Upper lobe of left lung (tissue), 6 donors: ENCODE measurements at regions not wholly inside any gene's neighbourhood (a gene's known extent, or its start where the extent isn't known, plus 50 kb on each side); places are given as distances from the start of the nearest gene placed in this dataset.
A peak's percentile ranks its signal among the peaks of the same experiment; 100 is the strongest.

ENCODE experiments used
- ATAC-seq, 2 donors: fragments of 200-7000 bp; cut with Tn5 transposase; one replicate each; pipeline ENCODE4 v1.9.1; 2022; ENCODE audit warnings: mild to moderate bottlenecking in 2 of 2, moderate library complexity in 2 of 2; ENCODE audit not compliant: low FRiP score in 2 of 2
- DNase-seq, 2 donors: peaks; one replicate each; pipeline ENCODE4 v3.0.0-alpha.2; 2019 to 2020
- H3K27ac ChIP-seq, 4 donors: fragments of 200-600 bp; sonication (generic); one replicate each; pipeline ENCODE4 v1.5.1; 2016 to 2019
- H3K27me3 ChIP-seq, 4 donors: fragments of 200-600 bp; sonication (generic); one replicate each; pipeline ENCODE4 v1.5.1; 2017 to 2019
- H3K36me3 ChIP-seq, 4 donors: fragments of 200-600 bp; sonication (generic); one replicate each; pipeline ENCODE4 v1.5.1; 2016 to 2019
- H3K4me1 ChIP-seq, 4 donors: fragments of 200-600 bp; sonication (generic); one replicate each; pipeline ENCODE4 v1.5.1; 2018 to 2019
- H3K4me3 ChIP-seq, 4 donors: fragments of 200-600 bp; sonication (generic); one replicate each; pipeline ENCODE4 v1.5.1; 2017 to 2019; ENCODE audit warnings: mild to moderate bottlenecking in 2 of 4, moderate library complexity in 1 of 4
- H3K9me3 ChIP-seq, 4 donors: fragments of 200-600 bp; sonication (generic); one replicate each; pipeline ENCODE4 v1.5.1; 2018 to 2019
- CTCF ChIP-seq, 6 experiments: fragments of 450-650 bp in 4 of 6; fragments of 200-600 bp in 2 of 6; sonication (generic) in 2 of 6; IDR thresholded peaks; one replicate each; pipeline ENCODE4 v1.5.1; 2016 to 2019; ENCODE audit warnings: antibody characterized with exemption in 6 of 6
- EP300 ChIP-seq, 4 donors: sonication (generic); formaldehyde crosslinking; IDR thresholded peaks; one replicate each; pipeline ENCODE4 v1.5.1; 2017; ENCODE audit warnings: antibody characterized with exemption in 4 of 4, control low read depth in 2 of 4
- POLR2A ChIP-seq, 4 donors: fragments of 450-650 bp; IDR thresholded peaks; one replicate each; pipeline ENCODE4 v1.5.1; 2016 to 2017; ENCODE audit warnings: antibody characterized with exemption in 4 of 4, mild to moderate bottlenecking in 2 of 4
- POLR2AphosphoS5 ChIP-seq, 2 donors: sonication (generic); formaldehyde crosslinking; IDR thresholded peaks; one replicate each; pipeline ENCODE4 v1.5.1; 2017; ENCODE audit warnings: antibody characterized with exemption in 2 of 2
- WGBS, 2 donors: methylation state at CpG; one replicate each; pipeline ENCODE4 v1.1.5; 2017 to 2018; 5-methylcytosine and 5-hydroxymethylcytosine counted together
- donor health status: DM: no; HTN: no; CAD: no; lungs with moderate emphysema.
- donor health status: DM: no; HTN: yes; CAD: no; lungs with severe emphysema.

- H3K27ac ChIP-seq = peak overlapping the region in 1 of 4 donors; percentile 12
- no peak for DNase-seq
- WGBS, 2 donors = 50 to 56% methylated on average over 8 of the region's 8 CpGs
Observed at GRCh38 chr16:54506214-54506580, 219.6 kb upstream of the IRX3 start.

GRCh38 chr16:54505549-54506213, 219.1 kb upstream of the IRX3 start:
- ATAC-seq = no peak
- 36 to 47% methylated on average over 10 of the region's 10 CpGs for WGBS, 2 donors
- Histone ChIP-seq H3K9me3 (no peaks in the 10 kb centered on the region), H3K4me3 (no peak overlapping the region), H3K27ac (no peak overlapping the region), H3K4me1 (peaks cover 0 to 25% (median 15%) of the 10 kb centered on the region in 4 donors), H3K36me3 (no peaks in the 10 kb centered on the region), H3K27me3 (no peaks in the 10 kb centered on the region)
- DNase-seq = no peak
- no peak for TF ChIP-seq POLR2AphosphoS5 (IDR thresholded peaks at IDR 0.05)
- TF ChIP-seq EP300 (IDR thresholded peaks at IDR 0.05) = no peak
- TF ChIP-seq POLR2A (IDR thresholded peaks at IDR 0.05) = no peak

More at GRCh38 chr16:54506214-54506580, 219.6 kb upstream of the IRX3 start:
- Histone ChIP-seq H3K27me3 (no peaks in the 10 kb centered on the region), H3K4me3 (peak overlapping the region in 1 of 4 donors; percentile 4), H3K9me3 (no peaks in the 10 kb centered on the region), H3K4me1 (peaks cover 0 to 25% (median 15%) of the 10 kb centered on the region in 4 donors), H3K36me3 (no peaks in the 10 kb centered on the region)
- no peak for ATAC-seq
- TF ChIP-seq POLR2AphosphoS5 (IDR thresholded peaks at IDR 0.05) (no peak), POLR2A (IDR thresholded peaks at IDR 0.05) (no peak), EP300 (IDR thresholded peaks at IDR 0.05) (no peak), CTCF (IDR thresholded peaks at IDR 0.05) (no peak)

- peaks cover 0 to 25% (median 15%) of the 10 kb centered on the region in 4 donors for H3K4me1 ChIP-seq
- peak overlapping the region in 3 of 4 donors; percentile 3 to 53 (median 9) for H3K27ac ChIP-seq
- no peaks in the 10 kb centered on the region for H3K9me3 ChIP-seq
- 29 to 33% methylated on average over 12 of the region's 12 CpGs for whole genome bisulfite sequencing, 2 donors
- no peak for DNase-seq
- no peak for ATAC-seq
- H3K27me3 ChIP-seq = no peaks in the 10 kb centered on the region
- no peak overlapping the region for H3K4me3 ChIP-seq
- TF ChIP-seq POLR2AphosphoS5 (IDR thresholded peaks at IDR 0.05) (no peak), POLR2A (IDR thresholded peaks at IDR 0.05) (no peak), EP300 (IDR thresholded peaks at IDR 0.05) (no peak), CTCF (IDR thresholded peaks at IDR 0.05) (no peak)
- no peaks in the 10 kb centered on the region for H3K36me3 ChIP-seq
Observed at GRCh38 chr16:54504372-54504771, 217.8 kb upstream of the IRX3 start.

- DNase-seq (no peak), ATAC-seq (no peak)
- Histone ChIP-seq H3K9me3 (no peaks in the 10 kb centered on the region), H3K4me1 (peaks cover 0 to 25% (median 15%) of the 10 kb centered on the region in 4 donors), H3K27me3 (no peaks in the 10 kb centered on the region), H3K27ac (peak overlapping the region in 2 of 4 donors; percentile 3 to 9), H3K36me3 (no peaks in the 10 kb centered on the region), H3K4me3 (no peak overlapping the region)
- TF ChIP-seq POLR2AphosphoS5 (IDR thresholded peaks at IDR 0.05) (no peak), CTCF (IDR thresholded peaks at IDR 0.05) (no peak), POLR2A (IDR thresholded peaks at IDR 0.05) (no peak), EP300 (IDR thresholded peaks at IDR 0.05) (no peak)
- whole genome bisulfite sequencing, 2 donors = 67 to 68% methylated on average over 2 of the region's 2 CpGs
Observed at GRCh38 chr16:54503856-54504219, 217.3 kb upstream of the IRX3 start.

- Histone ChIP-seq H3K27ac (peak overlapping the region in 2 of 4 donors; percentile 6 to 10), H3K36me3 (no peaks in the 10 kb centered on the region), H3K27me3 (no peaks in the 10 kb centered on the region), H3K4me1 (peaks cover 0 to 25% (median 15%) of the 10 kb centered on the region in 4 donors), H3K9me3 (no peaks in the 10 kb centered on the region), H3K4me3 (no peak overlapping the region)
- WGBS, 2 donors = 29 to 43% methylated on average over 9 of the region's 9 CpGs
- no peak for TF ChIP-seq CTCF (IDR thresholded peaks at IDR 0.05)
- TF ChIP-seq POLR2A (IDR thresholded peaks at IDR 0.05) = no peak
- peak; percentile 75 to 84 for TF ChIP-seq POLR2AphosphoS5 (IDR thresholded peaks at IDR 0.05)
- peak in 1 of 4 donors; percentile 25 for TF ChIP-seq EP300 (IDR thresholded peaks at IDR 0.05)
- peak in 1 of 2 donors; percentile 48 for DNase-seq
- peak; percentile 43 to 59 for ATAC-seq
Observed at GRCh38 chr16:54503011-54503855, 216.6 kb upstream of the IRX3 start.
